Activated T-helper 1 cell treated with anti-CD3 and anti-CD28 coated beads, Interleukin-12 subunit alpha, Interleukin-12 subunit beta, Interleukin-2, Interleukin-4 antibody, amounts not matched to agents 30 ng/mL and 10 ng/mL and 1 ng/mL, durations not matched to agents 14 hours and 24 hours and 36 hours (primary cell): ENCODE measurements at regions not wholly inside any gene's neighbourhood (a gene's known extent, or its start where the extent isn't known, plus 50 kb on each side); places are given as distances from the start of the nearest gene placed in this dataset.

Source experiments
- DNase-seq: peaks from one replicate; pipeline ENCODE4 v3.0.0; 2021; ENCODE audit warnings: low spot score
- H3K27ac Mint-ChIP-seq: one replicate; pipeline ENCODE4 v1.8.0; 2021; ENCODE audit warnings: mild to moderate bottlenecking, mixed read lengths
- H3K27me3 Mint-ChIP-seq: one replicate; pipeline ENCODE4 v1.8.0; 2022; ENCODE audit warnings: mild to moderate bottlenecking, moderate library complexity, mixed read lengths; ENCODE audit not compliant: insufficient read depth
- H3K36me3 Mint-ChIP-seq: one replicate; pipeline ENCODE4 v1.8.0; 2021; ENCODE audit warnings: low read depth, mixed read lengths
- H3K4me1 Mint-ChIP-seq: one replicate; pipeline ENCODE4 v1.8.0; 2021; ENCODE audit warnings: low read depth, mixed read lengths
- H3K4me3 Mint-ChIP-seq: one replicate; pipeline ENCODE4 v1.8.0; 2021; ENCODE audit warnings: mild to moderate bottlenecking, moderate library complexity, mixed read lengths
- H3K9me3 Mint-ChIP-seq: one replicate; pipeline ENCODE4 v1.8.0; 2021; ENCODE audit warnings: mixed read lengths
- intact Hi-C: fragments of 100-400 bp; cut with micrococcal nuclease; formaldehyde crosslinking; loops from one replicate; pipeline ENCODE4 v1.15.1; 2024

- Mint-ChIP-seq H3K9me3 (peaks cover under 1% of the 10 kb centered on the region), H3K27me3 (no peaks in the 10 kb centered on the region), H3K36me3 (peaks cover under 1% of the 10 kb centered on the region), H3K4me3 (no peak overlapping the region), H3K4me1 (peaks cover 21% of the 10 kb centered on the region), H3K27ac (no peak overlapping the region)
- intact Hi-C loops: loop anchor here (2.0 kb wide), 1 partner anchor 14 kb away; no protein-coding TSS in a partner anchor
- no peak for DNase-seq
These were observed 66.7 kb upstream of the SLC39A10 start for GRCh38 chr2:195590199-195590860.

GRCh38 chr2:195587966-195588365, 69.1 kb upstream of the SLC39A10 start:
- no peaks in the 10 kb centered on the region for H3K27me3 Mint-ChIP-seq
- H3K36me3 Mint-ChIP-seq: no peaks in the 10 kb centered on the region
- H3K4me3 Mint-ChIP-seq: no peak overlapping the region
- no peak for DNase-seq
- H3K27ac Mint-ChIP-seq: no peak overlapping the region
- peaks cover under 1% of the 10 kb centered on the region for H3K4me1 Mint-ChIP-seq
- H3K9me3 Mint-ChIP-seq: peaks cover 3% of the 10 kb centered on the region
- intact Hi-C loops: no loop called here

- intact Hi-C loops: no loop called here
- DNase-seq: no peak
- Mint-ChIP-seq H3K36me3 (no peaks in the 10 kb centered on the region), H3K9me3 (peaks cover 3% of the 10 kb centered on the region), H3K4me1 (no peaks in the 10 kb centered on the region), H3K4me3 (no peak overlapping the region), H3K27ac (no peak overlapping the region), H3K27me3 (no peaks in the 10 kb centered on the region)
These were observed 70.8 kb upstream of the SLC39A10 start for GRCh38 chr2:195586062-195586714.

- peaks cover 3% of the 10 kb centered on the region for H3K36me3 Mint-ChIP-seq
These were observed 74.8 kb upstream of the SLC39A10 start for GRCh38 chr2:195582188-195582587.

GRCh38 chr2:195579776-195580555, 77.1 kb upstream of the SLC39A10 start:
- Mint-ChIP-seq H3K36me3 (peaks cover 3% of the 10 kb centered on the region), H3K4me1 (peaks cover 37% of the 10 kb centered on the region), H3K4me3 (no peak overlapping the region), H3K9me3 (peaks cover 9% of the 10 kb centered on the region), H3K27ac (no peak overlapping the region), H3K27me3 (no peaks in the 10 kb centered on the region)
- intact Hi-C loops: loop anchor here (10.0 kb wide), 1 partner anchor 485 kb away; the partner anchor contains the start of gene DNAH7
- DNase-seq: no peak

More at GRCh38 chr2:195582188-195582587, 74.8 kb upstream of the SLC39A10 start:
- Mint-ChIP-seq H3K4me3 (no peak overlapping the region), H3K9me3 (peaks cover 9% of the 10 kb centered on the region), H3K27ac (no peak overlapping the region), H3K4me1 (peaks cover 19% of the 10 kb centered on the region), H3K27me3 (no peaks in the 10 kb centered on the region)
- DNase-seq: no peak
- intact Hi-C loops: no loop called here

GRCh38 chr2:195575879-195576401, 81.1 kb upstream of the SLC39A10 start:
- Mint-ChIP-seq H3K4me1 (peaks cover 58% of the 10 kb centered on the region), H3K27ac (peak overlapping the region; percentile 13), H3K27me3 (no peaks in the 10 kb centered on the region), H3K36me3 (peaks cover 12% of the 10 kb centered on the region), H3K4me3 (no peak overlapping the region), H3K9me3 (peaks cover 13% of the 10 kb centered on the region)
- intact Hi-C loops: loop anchor here (1.0 to 10.0 kb wide), 6 partner anchors 12 to 489 kb away; partner anchors contain the start of gene DNAH7
- DNase-seq: no peak

- intact Hi-C loops: loop anchor here (10.0 kb wide), 1 partner anchor 490 kb away; the partner anchor contains the start of gene DNAH7
- no peak for DNase-seq
- Mint-ChIP-seq H3K4me1 (peaks cover 59% of the 10 kb centered on the region), H3K9me3 (peaks cover 10% of the 10 kb centered on the region), H3K36me3 (peaks cover 12% of the 10 kb centered on the region), H3K4me3 (no peak overlapping the region), H3K27me3 (no peaks in the 10 kb centered on the region), H3K27ac (no peak overlapping the region)
These were observed 82.0 kb upstream of the SLC39A10 start for GRCh38 chr2:195575016-195575415.

GRCh38 chr2:195574312-195574711, 82.7 kb upstream of the SLC39A10 start:
- DNase-seq: no peak
- Mint-ChIP-seq H3K36me3 (peaks cover 13% of the 10 kb centered on the region), H3K27me3 (no peaks in the 10 kb centered on the region), H3K27ac (no peak overlapping the region), H3K4me3 (no peak overlapping the region), H3K9me3 (peaks cover 7% of the 10 kb centered on the region), H3K4me1 (peaks cover 59% of the 10 kb centered on the region)
- intact Hi-C loops: loop anchor here (10.0 kb wide), 1 partner anchor 490 kb away; the partner anchor contains the start of gene DNAH7

- no peak for DNase-seq
- intact Hi-C loops: loop anchor here (10.0 kb wide), 1 partner anchor 492 kb away; the partner anchor contains the start of gene DNAH7
- Mint-ChIP-seq H3K36me3 (peaks cover 15% of the 10 kb centered on the region), H3K27me3 (no peaks in the 10 kb centered on the region), H3K4me1 (peaks cover 58% of the 10 kb centered on the region), H3K9me3 (peaks cover 7% of the 10 kb centered on the region), H3K4me3 (no peak overlapping the region), H3K27ac (no peak overlapping the region)
These were observed 83.9 kb upstream of the SLC39A10 start for GRCh38 chr2:195572895-195573683.

- Mint-ChIP-seq H3K9me3 (peaks cover 7% of the 10 kb centered on the region), H3K4me1 (peaks cover 53% of the 10 kb centered on the region)
These were observed 86.7 kb upstream of the SLC39A10 start for GRCh38 chr2:195570329-195570728.

GRCh38 chr2:195569255-195569654, 87.8 kb upstream of the SLC39A10 start:
- peak overlapping the region; percentile 16 for H3K27ac Mint-ChIP-seq
- H3K27me3 Mint-ChIP-seq: no peaks in the 10 kb centered on the region
- peaks cover 50% of the 10 kb centered on the region for H3K4me1 Mint-ChIP-seq
- no peak overlapping the region for H3K4me3 Mint-ChIP-seq
- DNase-seq: no peak
- peaks cover 15% of the 10 kb centered on the region for H3K36me3 Mint-ChIP-seq
- peaks cover 7% of the 10 kb centered on the region for H3K9me3 Mint-ChIP-seq
- intact Hi-C loops: no loop called here

More at GRCh38 chr2:195570329-195570728, 86.7 kb upstream of the SLC39A10 start:
- intact Hi-C loops: loop anchor here (10.0 kb wide), 1 partner anchor 494 kb away; the partner anchor contains the start of gene DNAH7
- Mint-ChIP-seq H3K27me3 (no peaks in the 10 kb centered on the region), H3K4me3 (no peak overlapping the region), H3K27ac (no peak overlapping the region), H3K36me3 (peaks cover 15% of the 10 kb centered on the region)
- no peak for DNase-seq
